GM23338 (cell line): ENCODE measurements at regions not wholly inside any gene's neighbourhood (a gene's known extent, or its start where the extent isn't known, plus 50 kb on each side); places are given as distances from the start of the nearest gene placed in this dataset.

Experiments
- ATAC-seq: fragments of 200-7000 bp; cut with Tn5 transposase; 3 replicates; pipeline ENCODE4 v1.9.1; 2020
- DNase-seq: peaks from one replicate; pipeline ENCODE4 v3.0.0-alpha.2; 2015; ENCODE audit warnings: low spot score
- H2AFZ ChIP-seq: fragments of 200-600 bp; sonication (generic); 2 replicates; pipeline ENCODE4 v1.8.0; 2016; ENCODE audit warnings: antibody characterized with exemption, mild to moderate bottlenecking, moderate library complexity
- H3F3A ChIP-seq: fragments of 200-600 bp; sonication (generic); replicated peaks from 2 replicates; pipeline ENCODE4 v1.8.0; 2017; ENCODE audit warnings: antibody characterized with exemption, mixed run types, low read depth
- H3K27ac ChIP-seq: fragments of 200-600 bp; sonication (generic); 2 replicates; pipeline ENCODE4 v1.6.1; 2016; ENCODE audit warnings: low read depth
- H3K27me3 ChIP-seq: fragments of 200-600 bp; sonication (generic); 2 replicates; pipeline ENCODE4 v1.8.0; 2016; ENCODE audit warnings: mild to moderate bottlenecking, mixed run types, moderate library complexity; ENCODE audit not compliant: insufficient read depth
- H3K36me3 ChIP-seq: fragments of 200-600 bp; sonication (generic); 2 replicates; pipeline ENCODE4 v1.8.0; 2016; ENCODE audit warnings: mild to moderate bottlenecking; ENCODE audit not compliant: insufficient read depth
- H3K4me1 ChIP-seq: fragments of 200-600 bp; sonication (generic); 2 replicates; pipeline ENCODE4 v1.8.0; 2016; ENCODE audit warnings: mild to moderate bottlenecking, moderate library complexity; ENCODE audit not compliant: insufficient read depth
- H3K4me2 ChIP-seq: fragments of 200-600 bp; sonication (generic); 2 replicates; pipeline ENCODE4 v1.7.1; 2017; ENCODE audit warnings: mixed run types
- H3K4me3 ChIP-seq: fragments of 200-600 bp; sonication (generic); 2 replicates; pipeline ENCODE4 v1.6.1; 2016; ENCODE audit warnings: mixed run types
- H3K79me2 ChIP-seq: fragments of 200-600 bp; sonication (generic); replicated peaks from 2 replicates; pipeline ENCODE4 v1.8.0; 2017; ENCODE audit warnings: mild to moderate bottlenecking; ENCODE audit not compliant: insufficient read depth
- H3K9me2 ChIP-seq: fragments of 200-600 bp; sonication (generic); 2 replicates; pipeline ENCODE4 v1.8.0; 2017; ENCODE audit not compliant: insufficient read depth
- H4K20me1 ChIP-seq: fragments of 200-600 bp; sonication (generic); replicated peaks from 2 replicates; pipeline ENCODE4 v1.8.0; 2017; ENCODE audit warnings: mild to moderate bottlenecking; ENCODE audit not compliant: insufficient read depth
- H3K27ac Mint-ChIP-seq: 2 replicates; pipeline ENCODE4 v1.8.0; 2020; ENCODE audit warnings: inconsistent platforms, mild to moderate bottlenecking, moderate library complexity, mixed read lengths
- H3K27me3 Mint-ChIP-seq: 3 replicates; pipeline ENCODE4 v1.8.0; 2022; ENCODE audit warnings: low read depth, mild to moderate bottlenecking, moderate library complexity, mixed read lengths, inconsistent platforms; ENCODE audit not compliant: insufficient read depth, poor library complexity
- H3K36me3 Mint-ChIP-seq: 3 replicates; pipeline ENCODE4 v1.8.0; 2021; ENCODE audit warnings: low read depth, mild to moderate bottlenecking, inconsistent platforms, moderate library complexity, mixed read lengths
- H3K4me1 Mint-ChIP-seq: 3 replicates; pipeline ENCODE4 v1.8.0; 2020; ENCODE audit warnings: mild to moderate bottlenecking, inconsistent platforms, mixed read lengths
- H3K4me3 Mint-ChIP-seq: 3 replicates; pipeline ENCODE4 v1.8.0; 2021; ENCODE audit warnings: moderate library complexity, mild to moderate bottlenecking, inconsistent platforms, mixed read lengths
- H3K9me3 Mint-ChIP-seq: 3 replicates; pipeline ENCODE4 v1.8.0; 2020; ENCODE audit warnings: moderate library complexity, mild to moderate bottlenecking, inconsistent platforms, mixed read lengths
- CTCF ChIP-seq, 2 experiments: fragments of 200-600 bp in 1 of 2; sonication (generic) in 1 of 2; conservative IDR thresholded peaks; 2 replicates each; pipeline versions ENCODE4 v1.5.1 to v1.6.1; 2016 to 2017; ENCODE audit warnings: antibody characterized with exemption in 2 of 2, low read depth in 2 of 2, mild to moderate bottlenecking in 2 of 2, moderate library complexity in 1 of 2
- EZH2 ChIP-seq: fragments of 200-600 bp; sonication (generic); IDR thresholded peaks from one replicate; pipeline ENCODE4 v1.8.0; 2017; ENCODE audit warnings: antibody characterized with exemption, mild to moderate bottlenecking, low read depth; ENCODE audit not compliant: unreplicated experiment
- NANOG ChIP-seq: IDR thresholded peaks from 2 replicates; pipeline ENCODE4 v1.6.1; 2016; ENCODE audit warnings: antibody characterized with exemption, borderline replicate concordance
- STAT1 ChIP-seq: IDR thresholded peaks from one replicate; pipeline ENCODE4 v1.6.1; 2016; ENCODE audit warnings: antibody characterized with exemption; ENCODE audit not compliant: unreplicated experiment
- ZNF114 ChIP-seq: fragments of 250-450 bp; sonication (Bioruptor Pico); IDR thresholded peaks from 2 replicates; pipeline ENCODE4 v1.5.0; 2020; ENCODE audit warnings: mild to moderate bottlenecking, moderate library complexity
- ZNF331 ChIP-seq: fragments of 250-450 bp; sonication (Bioruptor Pico); IDR thresholded peaks from 2 replicates; pipeline ENCODE4 v1.5.0; 2020; ENCODE audit warnings: low read depth, mild to moderate bottlenecking, moderate library complexity
- ZNF462 ChIP-seq: fragments of 250-450 bp; sonication (Bioruptor Pico); IDR thresholded peaks from 2 replicates; pipeline ENCODE4 v1.5.0; 2020; ENCODE audit warnings: mild to moderate bottlenecking, moderate library complexity
- TF ChIP-seq, protein P1 (sequence below): IDR thresholded peaks from one replicate; pipeline ENCODE4 v1.6.1; 2018; ENCODE audit warnings: antibody characterized with exemption; ENCODE audit not compliant: unreplicated experiment

- Mint-ChIP-seq H3K27me3 (peaks cover 10% of the 10 kb centered on the region), H3K36me3 (peaks cover 5% of the 10 kb centered on the region), H3K4me1 (peaks cover 16% of the 10 kb centered on the region), H3K27ac (no peak overlapping the region), H3K9me3 (peaks cover 40% of the 10 kb centered on the region), H3K4me3 (no peak overlapping the region)
- no peak overlapping the region for H3K27ac ChIP-seq
- ATAC-seq (peak; percentile 98), DNase-seq (peak; percentile 68)
- peak overlapping the region; percentile 32; the same call in 1 of the 2 replicates for H3K4me2 ChIP-seq
- 0 out of 2 replicates have a peak overlapping the region, but pooled peaks have one; percentile 8 for H2AFZ ChIP-seq
- peak; percentile 50; the same call in 1 of the 2 replicates for TF ChIP-seq ZNF462
- TF ChIP-seq ZNF331 (CRISPR knock-in tag) = no peak
- TF ChIP-seq, protein P1, sequence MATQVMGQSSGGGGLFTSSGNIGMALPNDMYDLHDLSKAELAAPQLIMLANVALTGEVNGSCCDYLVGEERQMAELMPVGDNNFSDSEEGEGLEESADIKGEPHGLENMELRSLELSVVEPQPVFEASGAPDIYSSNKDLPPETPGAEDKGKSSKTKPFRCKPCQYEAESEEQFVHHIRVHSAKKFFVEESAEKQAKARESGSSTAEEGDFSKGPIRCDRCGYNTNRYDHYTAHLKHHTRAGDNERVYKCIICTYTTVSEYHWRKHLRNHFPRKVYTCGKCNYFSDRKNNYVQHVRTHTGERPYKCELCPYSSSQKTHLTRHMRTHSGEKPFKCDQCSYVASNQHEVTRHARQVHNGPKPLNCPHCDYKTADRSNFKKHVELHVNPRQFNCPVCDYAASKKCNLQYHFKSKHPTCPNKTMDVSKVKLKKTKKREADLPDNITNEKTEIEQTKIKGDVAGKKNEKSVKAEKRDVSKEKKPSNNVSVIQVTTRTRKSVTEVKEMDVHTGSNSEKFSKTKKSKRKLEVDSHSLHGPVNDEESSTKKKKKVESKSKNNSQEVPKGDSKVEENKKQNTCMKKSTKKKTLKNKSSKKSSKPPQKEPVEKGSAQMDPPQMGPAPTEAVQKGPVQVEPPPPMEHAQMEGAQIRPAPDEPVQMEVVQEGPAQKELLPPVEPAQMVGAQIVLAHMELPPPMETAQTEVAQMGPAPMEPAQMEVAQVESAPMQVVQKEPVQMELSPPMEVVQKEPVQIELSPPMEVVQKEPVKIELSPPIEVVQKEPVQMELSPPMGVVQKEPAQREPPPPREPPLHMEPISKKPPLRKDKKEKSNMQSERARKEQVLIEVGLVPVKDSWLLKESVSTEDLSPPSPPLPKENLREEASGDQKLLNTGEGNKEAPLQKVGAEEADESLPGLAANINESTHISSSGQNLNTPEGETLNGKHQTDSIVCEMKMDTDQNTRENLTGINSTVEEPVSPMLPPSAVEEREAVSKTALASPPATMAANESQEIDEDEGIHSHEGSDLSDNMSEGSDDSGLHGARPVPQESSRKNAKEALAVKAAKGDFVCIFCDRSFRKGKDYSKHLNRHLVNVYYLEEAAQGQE = no peak
- TF ChIP-seq NANOG = no peak
- no peak for TF ChIP-seq EZH2
- TF ChIP-seq ZNF114 (CRISPR knock-in tag) = no peak
- no peak for TF ChIP-seq STAT1
- no peak for TF ChIP-seq CTCF (conservative IDR thresholded peaks at IDR 0.05; ENCODE audit: low read depth in 2 of 2)
- H3K4me3 ChIP-seq = no peak overlapping the region
- H3K36me3 ChIP-seq = no peaks in the 10 kb centered on the region; the same call in 1 of the 2 replicates
- no peaks in the 10 kb centered on the region for H4K20me1 ChIP-seq
- peaks cover 5% of the 10 kb centered on the region; the same call in 1 of the 2 replicates for H3K9me2 ChIP-seq
- peaks cover 6% of the 10 kb centered on the region for H3K4me1 ChIP-seq
- no peaks in the 10 kb centered on the region for H3F3A ChIP-seq
- H3K27me3 ChIP-seq = no peaks in the 10 kb centered on the region
- no peaks in the 10 kb centered on the region for H3K79me2 ChIP-seq
Observed at GRCh38 chr10:131788386-131788785, 112.4 kb upstream of the PPP2R2D start.
